ENCODE measurements at regions not wholly inside any gene's neighbourhood (a gene's known extent, or its start where the extent isn't known, plus 50 kb on each side); places are given as distances from the start of the nearest gene placed in this dataset.

- Histone ChIP-seq H3K9ac (no peak overlapping the region), H3K27me3 (no peaks in the 10 kb centered on the region), H3K4me3 (no peak overlapping the region), H3K4me1 (peaks cover 13% of the 10 kb centered on the region), H3K4me2 (peak overlapping the region; percentile 44), H3K9me3 (peaks cover 25% of the 10 kb centered on the region), H3K27ac (no peak overlapping the region; the same call in 1 of the 2 replicates), H3K36me3 (no peaks in the 10 kb centered on the region), H4K20me1 (no peaks in the 10 kb centered on the region)
- TF ChIP-seq Cebpa-rat (IDR thresholded peaks at IDR 0.05) = no peak
Observed at GRCh38 chr9:82781921-82782392, 281.0 kb downstream of the RASEF start.

- no peaks in the 10 kb centered on the region for H4K20me1 ChIP-seq
- no peak overlapping the region for H3K9ac ChIP-seq
- H3K27me3 ChIP-seq = no peaks in the 10 kb centered on the region
- H3K4me1 ChIP-seq = peaks cover 13% of the 10 kb centered on the region
- no peaks in the 10 kb centered on the region for H3K36me3 ChIP-seq
- no peak overlapping the region for H3K27ac ChIP-seq
- 0 out of 2 replicates have a peak overlapping the region, but pooled peaks have one; percentile 44 for H3K4me2 ChIP-seq
- no peak overlapping the region for H3K4me3 ChIP-seq
- TF ChIP-seq Cebpa-rat (IDR thresholded peaks at IDR 0.05) = no peak
- H3K9me3 ChIP-seq = peaks cover 23% of the 10 kb centered on the region
Observed at GRCh38 chr9:82783045-82783444, 279.9 kb downstream of the RASEF start.

- H3K27me3 ChIP-seq = no peaks in the 10 kb centered on the region
- no peak overlapping the region for H3K4me3 ChIP-seq
- H3K9me3 ChIP-seq = peaks cover 26% of the 10 kb centered on the region
- peaks cover 13% of the 10 kb centered on the region for H3K4me1 ChIP-seq
- no peaks in the 10 kb centered on the region for H4K20me1 ChIP-seq
- no peak overlapping the region for H3K27ac ChIP-seq
- no peak for TF ChIP-seq Cebpa-rat (IDR thresholded peaks at IDR 0.05)
- H3K9ac ChIP-seq = no peak overlapping the region
- H3K36me3 ChIP-seq = no peaks in the 10 kb centered on the region
- no peak overlapping the region for H3K4me2 ChIP-seq
Observed at GRCh38 chr9:82784589-82784988, 278.4 kb downstream of the RASEF start.

GRCh38 chr9:82789155-82789824, 273.7 kb downstream of the RASEF start:
- Histone ChIP-seq H3K4me2 (no peak overlapping the region), H3K9me3 (peaks cover 12% of the 10 kb centered on the region), H3K4me1 (peaks cover 16% of the 10 kb centered on the region), H3K27ac (no peak overlapping the region), H3K27me3 (no peaks in the 10 kb centered on the region), H3K9ac (no peak overlapping the region), H4K20me1 (no peaks in the 10 kb centered on the region), H3K4me3 (no peak overlapping the region), H3K36me3 (no peaks in the 10 kb centered on the region)
- TF ChIP-seq Cebpa-rat (IDR thresholded peaks at IDR 0.05) = no peak

- Histone ChIP-seq H3K4me1 (peaks cover 16% of the 10 kb centered on the region), H4K20me1 (no peaks in the 10 kb centered on the region), H3K27me3 (no peaks in the 10 kb centered on the region), H3K9me3 (peaks cover 10% of the 10 kb centered on the region), H3K4me2 (peak overlapping the region; percentile 66), H3K36me3 (no peaks in the 10 kb centered on the region), H3K4me3 (no peak overlapping the region), H3K9ac (no peak overlapping the region), H3K27ac (peak overlapping the region; percentile 66)
- TF ChIP-seq Cebpa-rat (IDR thresholded peaks at IDR 0.05) = no peak
Observed at GRCh38 chr9:82790875-82791274, 272.1 kb downstream of the RASEF start.

- Histone ChIP-seq H3K27ac (peak overlapping the region; percentile 66; the same call in 1 of the 2 replicates), H3K9ac (no peak overlapping the region), H3K27me3 (no peaks in the 10 kb centered on the region), H3K4me2 (peak overlapping the region; percentile 66), H3K36me3 (no peaks in the 10 kb centered on the region), H3K4me1 (peaks cover 16% of the 10 kb centered on the region), H4K20me1 (no peaks in the 10 kb centered on the region), H3K9me3 (peaks cover 10% of the 10 kb centered on the region), H3K4me3 (no peak overlapping the region)
- no peak for TF ChIP-seq Cebpa-rat (IDR thresholded peaks at IDR 0.05)
Observed at GRCh38 chr9:82791692-82792091, 271.2 kb downstream of the RASEF start.

GRCh38 chr9:82797534-82797933, 265.4 kb downstream of the RASEF start:
- peak overlapping the region; percentile 27; the same call in 1 of the 2 replicates for H3K4me2 ChIP-seq
- no peak overlapping the region for H3K27ac ChIP-seq
- peaks cover 14% of the 10 kb centered on the region for H3K4me1 ChIP-seq
- H3K36me3 ChIP-seq = no peaks in the 10 kb centered on the region
- no peak overlapping the region for H3K9ac ChIP-seq
- peaks cover 22% of the 10 kb centered on the region for H3K9me3 ChIP-seq
- H4K20me1 ChIP-seq = no peaks in the 10 kb centered on the region
- no peak for TF ChIP-seq Cebpa-rat (IDR thresholded peaks at IDR 0.05)
- H3K27me3 ChIP-seq = no peaks in the 10 kb centered on the region
- H3K4me3 ChIP-seq = no peak overlapping the region

GRCh38 chr9:82799286-82799685, 263.7 kb downstream of the RASEF start:
- no peaks in the 10 kb centered on the region for H3K27me3 ChIP-seq
- no peak overlapping the region for H3K9ac ChIP-seq
- H3K4me3 ChIP-seq = no peak overlapping the region
- H3K9me3 ChIP-seq = peaks cover 26% of the 10 kb centered on the region
- TF ChIP-seq Cebpa-rat (IDR thresholded peaks at IDR 0.05) = no peak
- peaks cover 14% of the 10 kb centered on the region for H3K4me1 ChIP-seq
- no peak overlapping the region for H3K27ac ChIP-seq
- no peaks in the 10 kb centered on the region for H3K36me3 ChIP-seq
- H3K4me2 ChIP-seq = no peak overlapping the region
- no peaks in the 10 kb centered on the region for H4K20me1 ChIP-seq

GRCh38 chr9:82805027-82805426, 257.9 kb downstream of the RASEF start:
- H3K4me3 ChIP-seq = no peak overlapping the region
- no peaks in the 10 kb centered on the region for H4K20me1 ChIP-seq
- H3K4me2 ChIP-seq = peak overlapping the region; percentile 33
- H3K9ac ChIP-seq = no peak overlapping the region
- no peaks in the 10 kb centered on the region for H3K27me3 ChIP-seq
- no peak for TF ChIP-seq Cebpa-rat (IDR thresholded peaks at IDR 0.05)
- H3K27ac ChIP-seq = no peak overlapping the region
- no peaks in the 10 kb centered on the region for H3K36me3 ChIP-seq
- H3K4me1 ChIP-seq = no peaks in the 10 kb centered on the region
- peaks cover 23% of the 10 kb centered on the region for H3K9me3 ChIP-seq

- no peak overlapping the region for H3K9ac ChIP-seq
- H3K4me1 ChIP-seq = no peaks in the 10 kb centered on the region
- no peaks in the 10 kb centered on the region for H3K27me3 ChIP-seq
- peaks cover 1% of the 10 kb centered on the region; the same call in 1 of the 2 replicates for H3K9me3 ChIP-seq
- H3K27ac ChIP-seq = no peak overlapping the region
- no peak overlapping the region for H3K4me3 ChIP-seq
- H4K20me1 ChIP-seq = no peaks in the 10 kb centered on the region
- H3K36me3 ChIP-seq = no peaks in the 10 kb centered on the region
- TF ChIP-seq Cebpa-rat (IDR thresholded peaks at IDR 0.05) = no peak
- H3K4me2 ChIP-seq = no peak overlapping the region
Observed at GRCh38 chr9:82808478-82808877, 254.5 kb downstream of the RASEF start.

Measured in BLaER1 (cell line).